ENCODE measurements at regions not wholly inside any gene's neighbourhood (a gene's known extent, or its start where the extent isn't known, plus 50 kb on each side); places are given as distances from the start of the nearest gene placed in this dataset.

DNA sequence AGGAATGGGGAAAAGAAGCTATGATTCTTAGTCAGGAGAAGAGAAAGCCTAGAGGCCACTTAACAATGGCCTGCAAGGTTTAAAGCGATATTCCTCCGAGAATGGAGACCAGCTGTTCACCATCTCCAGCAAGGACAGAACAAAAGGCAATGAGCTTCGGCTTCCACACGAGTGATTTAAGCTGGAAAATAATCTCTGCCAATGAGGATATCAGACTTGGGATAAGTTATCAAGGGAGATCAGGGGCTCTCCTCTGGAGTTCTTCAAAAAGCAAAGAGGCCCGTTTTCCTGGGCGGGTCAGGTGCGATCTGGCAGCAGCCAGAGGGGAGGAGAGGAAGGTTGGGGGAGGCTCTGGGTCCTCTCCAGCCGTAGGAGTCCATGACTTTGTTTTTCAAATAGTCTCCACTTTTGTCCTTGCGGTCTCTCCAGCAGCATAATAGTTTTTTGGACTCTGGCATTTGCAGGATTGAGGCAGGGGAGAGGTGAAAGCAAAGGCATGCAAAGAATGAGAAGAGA, 211.3 kb downstream of the SKIDA1 start:
- no peaks in the 10 kb centered on the region for H4K20me1 ChIP-seq (ENCODE audit: insufficient read depth)
- no peak for DNase-seq
- peaks cover 15% of the 10 kb centered on the region for H3K4me1 ChIP-seq (replicated peaks; ENCODE audit: insufficient read depth)
- BruUV-seq (replicated peaks), result no TSS peak
- H3K79me2 ChIP-seq (ENCODE audit: low read depth), result no peaks in the 10 kb centered on the region
- no peak overlapping the region for H3K4me3 ChIP-seq
- POLR2A ChIA-PET (ENCODE audit: unreplicated experiment), result no interaction called here
- H3K9me3 ChIP-seq (ENCODE audit: insufficient read depth, low read depth), result no peaks in the 10 kb centered on the region
- H3K4me2 ChIP-seq, result no peak overlapping the region
- no peak for TF ChIP-seq EZH2 (IDR thresholded peaks at IDR 0.05; ENCODE audit: low read depth)
- TF ChIP-seq, protein P1, sequence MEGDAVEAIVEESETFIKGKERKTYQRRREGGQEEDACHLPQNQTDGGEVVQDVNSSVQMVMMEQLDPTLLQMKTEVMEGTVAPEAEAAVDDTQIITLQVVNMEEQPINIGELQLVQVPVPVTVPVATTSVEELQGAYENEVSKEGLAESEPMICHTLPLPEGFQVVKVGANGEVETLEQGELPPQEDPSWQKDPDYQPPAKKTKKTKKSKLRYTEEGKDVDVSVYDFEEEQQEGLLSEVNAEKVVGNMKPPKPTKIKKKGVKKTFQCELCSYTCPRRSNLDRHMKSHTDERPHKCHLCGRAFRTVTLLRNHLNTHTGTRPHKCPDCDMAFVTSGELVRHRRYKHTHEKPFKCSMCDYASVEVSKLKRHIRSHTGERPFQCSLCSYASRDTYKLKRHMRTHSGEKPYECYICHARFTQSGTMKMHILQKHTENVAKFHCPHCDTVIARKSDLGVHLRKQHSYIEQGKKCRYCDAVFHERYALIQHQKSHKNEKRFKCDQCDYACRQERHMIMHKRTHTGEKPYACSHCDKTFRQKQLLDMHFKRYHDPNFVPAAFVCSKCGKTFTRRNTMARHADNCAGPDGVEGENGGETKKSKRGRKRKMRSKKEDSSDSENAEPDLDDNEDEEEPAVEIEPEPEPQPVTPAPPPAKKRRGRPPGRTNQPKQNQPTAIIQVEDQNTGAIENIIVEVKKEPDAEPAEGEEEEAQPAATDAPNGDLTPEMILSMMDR (conservative IDR thresholded peaks at IDR 0.05), result no peak
- no peaks in the 10 kb centered on the region for H3K36me3 ChIP-seq (ENCODE audit: low read depth)
- no peak overlapping the region for H2AFZ ChIP-seq
- CTCF ChIA-PET, result interaction anchor here (0.6 kb wide), 1 partner anchor 22 kb away, joined by 3 read pairs; no protein-coding TSS in a partner anchor
- H3K27me3 ChIP-seq (ENCODE audit: insufficient read depth, low read depth), result no peaks in the 10 kb centered on the region
- no peak overlapping the region for H3K27ac ChIP-seq
- H3F3A ChIP-seq (ENCODE audit: insufficient read depth, low read depth), result peaks cover 3% of the 10 kb centered on the region; the same call in 1 of the 2 replicates
- H3K9me2 ChIP-seq (ENCODE audit: insufficient read depth), result no peaks in the 10 kb centered on the region
- intact Hi-C loops (cut with micrococcal nuclease; ENCODE audit: unreplicated experiment), result no loop called here

DNA sequence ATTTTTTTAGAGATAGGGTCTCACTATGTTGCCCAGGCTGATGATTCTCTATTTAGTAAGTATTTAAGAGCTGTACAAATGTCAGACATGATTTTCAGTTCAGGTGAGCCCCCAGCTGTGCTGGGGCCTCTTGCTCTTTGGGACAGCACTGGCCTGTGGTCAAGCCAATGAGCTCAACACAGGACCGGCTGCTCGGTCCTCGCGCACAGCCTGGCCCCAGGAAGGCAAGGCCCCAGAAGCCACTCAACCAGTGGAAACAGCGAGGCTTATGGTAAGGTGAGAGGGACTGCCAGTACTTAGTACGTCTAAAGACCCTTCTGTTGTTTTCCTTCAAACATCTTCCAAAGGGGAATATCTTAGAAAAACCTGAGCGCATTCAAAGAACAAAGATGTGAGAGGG, 211.8 kb downstream of the SKIDA1 start:
- peaks cover 15% of the 10 kb centered on the region for H3K4me1 ChIP-seq (replicated peaks; ENCODE audit: insufficient read depth)
- no peaks in the 10 kb centered on the region for H4K20me1 ChIP-seq (ENCODE audit: insufficient read depth)
- H3K9me3 ChIP-seq (ENCODE audit: insufficient read depth, low read depth), result no peaks in the 10 kb centered on the region
- no peak overlapping the region for H3K27ac ChIP-seq
- POLR2A ChIA-PET (ENCODE audit: unreplicated experiment), result no interaction called here
- H3K4me2 ChIP-seq, result no peak overlapping the region
- H3K36me3 ChIP-seq (ENCODE audit: low read depth), result no peaks in the 10 kb centered on the region
- CTCF ChIA-PET, result interaction anchor here (0.6 kb wide), 2 partner anchors 20 to 22 kb away, joined by 3 to 4 read pairs; no protein-coding TSS in a partner anchor
- H3F3A ChIP-seq (ENCODE audit: insufficient read depth, low read depth), result no peaks in the 10 kb centered on the region; the same call in 1 of the 2 replicates
- H3K79me2 ChIP-seq (ENCODE audit: low read depth), result no peaks in the 10 kb centered on the region
- no peak overlapping the region for H3K4me3 ChIP-seq
- no TSS peak for BruUV-seq (replicated peaks)
- intact Hi-C loops (cut with micrococcal nuclease; ENCODE audit: unreplicated experiment), result no loop called here
- H3K9me2 ChIP-seq (ENCODE audit: insufficient read depth), result no peaks in the 10 kb centered on the region
- DNase-seq, result no peak
- H3K27me3 ChIP-seq (ENCODE audit: insufficient read depth, low read depth), result no peaks in the 10 kb centered on the region
- TF ChIP-seq, protein P1 (conservative IDR thresholded peaks at IDR 0.05), result no peak
- no peak for TF ChIP-seq EZH2 (IDR thresholded peaks at IDR 0.05; ENCODE audit: low read depth)
- H2AFZ ChIP-seq, result no peak overlapping the region

DNA sequence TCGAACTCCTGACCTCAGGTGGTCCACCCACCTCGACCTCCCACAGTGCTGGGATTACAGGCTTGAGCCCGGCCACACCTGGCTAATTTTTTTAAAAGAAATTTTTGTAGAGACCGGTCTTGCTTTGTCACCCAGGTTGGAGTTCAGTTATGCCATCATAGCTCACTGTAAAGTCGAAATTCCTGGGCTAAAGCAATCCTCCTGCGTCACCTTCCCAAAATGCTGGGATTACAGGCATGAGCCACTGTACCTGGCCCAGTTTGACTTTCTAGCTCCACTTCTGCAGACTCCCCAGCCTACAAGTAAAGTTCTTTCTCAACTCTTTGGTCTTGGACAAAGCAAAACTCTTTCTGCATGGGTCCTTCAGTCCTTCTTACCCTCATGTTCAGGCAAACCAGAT, 214.1 kb downstream of the SKIDA1 start:
- Histone ChIP-seq H3K27ac (no peak overlapping the region), H3K4me1 (replicated peaks; ENCODE audit: insufficient read depth) (peaks cover 15% of the 10 kb centered on the region), H3K36me3 (ENCODE audit: low read depth) (no peaks in the 10 kb centered on the region), H3K9me2 (ENCODE audit: insufficient read depth) (no peaks in the 10 kb centered on the region), H3K9me3 (ENCODE audit: insufficient read depth, low read depth) (no peaks in the 10 kb centered on the region), H2AFZ (no peak overlapping the region), H4K20me1 (ENCODE audit: insufficient read depth) (no peaks in the 10 kb centered on the region), H3F3A (ENCODE audit: insufficient read depth, low read depth) (no peaks in the 10 kb centered on the region; the same call in 1 of the 2 replicates), H3K4me2 (no peak overlapping the region), H3K79me2 (ENCODE audit: low read depth) (no peaks in the 10 kb centered on the region), H3K4me3 (no peak overlapping the region), H3K27me3 (ENCODE audit: insufficient read depth, low read depth) (no peaks in the 10 kb centered on the region)
- intact Hi-C loops (cut with micrococcal nuclease; ENCODE audit: unreplicated experiment), result no loop called here
- ChIA-PET CTCF (interaction anchor here (0.6 kb wide), 1 partner anchor 544 kb away, joined by 3 read pairs; no protein-coding TSS in a partner anchor), POLR2A (ENCODE audit: unreplicated experiment) (no interaction called here)
- no peak for DNase-seq
- BruUV-seq (replicated peaks), result no TSS peak
- TF ChIP-seq, protein P1 (conservative IDR thresholded peaks at IDR 0.05), result no peak
- no peak for TF ChIP-seq EZH2 (IDR thresholded peaks at IDR 0.05; ENCODE audit: low read depth)
